ENCODE measurements at regions not wholly inside any gene's neighbourhood (a gene's known extent, or its start where the extent isn't known, plus 50 kb on each side); places are given as distances from the start of the nearest gene placed in this dataset.

- TF ChIP-seq REST (IDR thresholded peaks at IDR 0.05; ENCODE audit: low read depth) (no peak), JUND (IDR thresholded peaks at IDR 0.05) (no peak), SIN3A (IDR thresholded peaks at IDR 0.05; ENCODE audit: low read depth) (no peak), RAD21 (IDR thresholded peaks at IDR 0.05; ENCODE audit: low read depth) (no peak), FOSL1 (IDR thresholded peaks at IDR 0.05; ENCODE audit: low read depth) (no peak), POLR2AphosphoS5 (IDR thresholded peaks at IDR 0.05; ENCODE audit: low read depth, low read length) (no peak)
Measured at GRCh38 chrX:65866146-65866545, 173.7 kb downstream of the VSIG4 start (continued).

GRCh38 chrX:65862638-65863037, 177.2 kb downstream of the VSIG4 start:
- Histone ChIP-seq H3K27me3 (ENCODE audit: insufficient read depth, low read length) (no peaks in the 10 kb centered on the region), H3K27ac (ENCODE audit: low read depth, low read length) (no peak overlapping the region), H3K9me2 (ENCODE audit: insufficient read depth) (no peaks in the 10 kb centered on the region), H3K4me3 (replicated peaks in 1 of 2; ENCODE audit: low read depth in 1 of 2, low read length in 2 of 2) (no peak overlapping the region), H3K36me3 (ENCODE audit: control insufficient read depth in 1 of 2, insufficient read depth in 2 of 2, low read length in 2 of 2) (no peaks in the 10 kb centered on the region), H3K79me2 (ENCODE audit: insufficient read depth, low read length) (no peaks in the 10 kb centered on the region), H3K9ac (ENCODE audit: low read length) (no peak overlapping the region), H4K20me1 (ENCODE audit: insufficient read depth) (no peaks in the 10 kb centered on the region), H3K4me1 (ENCODE audit: control insufficient read depth in 1 of 2, insufficient read depth in 2 of 2, low read length in 2 of 2) (no peaks in the 10 kb centered on the region), H3K4me2 (ENCODE audit: low read length) (no peak overlapping the region), H2AFZ (ENCODE audit: low read depth, low read length, poor library complexity, severe bottlenecking) (no peak overlapping the region), H3K9me3 (ENCODE audit: control insufficient read depth in 1 of 2, insufficient read depth in 1 of 2, low read depth in 1 of 2, low read length in 2 of 2) (no peaks in the 10 kb centered on the region)
- no peak for TF ChIP-seq ZBTB33 (IDR thresholded peaks at IDR 0.05; ENCODE audit: extremely low read depth, insufficient replicate concordance, low read length)
- TF ChIP-seq YY1 (IDR thresholded peaks at IDR 0.05; ENCODE audit: extremely low read depth, insufficient replicate concordance, low read depth, low read length): no peak
- TF ChIP-seq ATF3 (IDR thresholded peaks at IDR 0.05): no peak
- TF ChIP-seq POLR2A (IDR thresholded peaks at IDR 0.05; ENCODE audit: borderline replicate concordance, extremely low read depth, insufficient read depth, insufficient read length): no peak
- no peak for TF ChIP-seq ZFX (IDR thresholded peaks at IDR 0.05)
- no peak for TF ChIP-seq SP1 (IDR thresholded peaks at IDR 0.05; ENCODE audit: low read depth)
- TF ChIP-seq EZH2 (IDR thresholded peaks at IDR 0.05): no peak
- TF ChIP-seq ZNF274 (IDR thresholded peaks at IDR 0.05; ENCODE audit: low read depth, low read length): no peak
- no peak for TF ChIP-seq CTCF (IDR thresholded peaks at IDR 0.05 in 2 of 3, conservative IDR thresholded peaks at IDR 0.05 in 1 of 3; ENCODE audit: borderline replicate concordance in 1 of 3, insufficient read depth in 1 of 3, low read depth in 2 of 3, low read length in 2 of 3)
- TF ChIP-seq CEBPB (IDR thresholded peaks at IDR 0.05; ENCODE audit: low read depth): no peak
- no peak for TF ChIP-seq FOSL1 (IDR thresholded peaks at IDR 0.05; ENCODE audit: low read depth)
- TF ChIP-seq POLR2AphosphoS5 (IDR thresholded peaks at IDR 0.05; ENCODE audit: low read depth, low read length): no peak
- TF ChIP-seq MAX (IDR thresholded peaks at IDR 0.05): no peak
- no peak for TF ChIP-seq JUND (IDR thresholded peaks at IDR 0.05)
- ATAC-seq (no peak), DNase-seq (ENCODE audit: low read depth, low spot score) (no peak)
- no TSS peak for BruUV-seq (replicated peaks)
- ChIA-PET POLR2A (no interaction called here), CTCF (no interaction called here), RAD21 (ENCODE audit: low non-redundant PET in 1 of 2, low total read pairs in 2 of 2, uncharacterized antibody in 2 of 2, unreplicated experiment in 2 of 2) (no interaction called here)
- intact Hi-C loops (cut with micrococcal nuclease): no loop called here
